ENCODE measurements at regions not wholly inside any gene's neighbourhood (a gene's known extent, or its start where the extent isn't known, plus 50 kb on each side); places are given as distances from the start of the nearest gene placed in this dataset.

DNA sequence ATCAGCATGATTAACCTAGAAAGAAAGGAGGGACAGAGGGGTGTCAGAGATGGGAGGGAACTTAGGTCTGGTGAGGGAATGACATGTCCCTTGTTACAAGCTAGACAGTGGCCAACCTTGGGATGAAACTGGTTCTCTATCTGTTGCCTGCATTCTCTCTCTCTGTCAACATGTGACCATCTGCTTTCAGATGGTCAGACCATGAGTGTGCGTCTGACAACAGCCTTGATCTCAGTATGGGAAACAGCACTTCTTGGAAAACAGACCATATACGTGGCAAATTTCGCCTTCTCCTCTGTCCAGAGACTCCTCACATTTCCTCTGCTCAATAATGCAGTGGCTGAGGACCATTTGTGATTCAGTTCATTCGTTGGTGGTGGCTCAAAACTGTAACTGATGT is 845.9 kb downstream of the TYW1 start:
- H3K9me3 Mint-ChIP-seq (ENCODE audit: unreplicated experiment): no peaks in the 10 kb centered on the region
- H3K4me1 Mint-ChIP-seq (ENCODE audit: low read depth, unreplicated experiment): peaks cover 6% of the 10 kb centered on the region
- H3K27me3 Mint-ChIP-seq (ENCODE audit: unreplicated experiment): peaks cover 5% of the 10 kb centered on the region
- TF ChIP-seq, protein P1, sequence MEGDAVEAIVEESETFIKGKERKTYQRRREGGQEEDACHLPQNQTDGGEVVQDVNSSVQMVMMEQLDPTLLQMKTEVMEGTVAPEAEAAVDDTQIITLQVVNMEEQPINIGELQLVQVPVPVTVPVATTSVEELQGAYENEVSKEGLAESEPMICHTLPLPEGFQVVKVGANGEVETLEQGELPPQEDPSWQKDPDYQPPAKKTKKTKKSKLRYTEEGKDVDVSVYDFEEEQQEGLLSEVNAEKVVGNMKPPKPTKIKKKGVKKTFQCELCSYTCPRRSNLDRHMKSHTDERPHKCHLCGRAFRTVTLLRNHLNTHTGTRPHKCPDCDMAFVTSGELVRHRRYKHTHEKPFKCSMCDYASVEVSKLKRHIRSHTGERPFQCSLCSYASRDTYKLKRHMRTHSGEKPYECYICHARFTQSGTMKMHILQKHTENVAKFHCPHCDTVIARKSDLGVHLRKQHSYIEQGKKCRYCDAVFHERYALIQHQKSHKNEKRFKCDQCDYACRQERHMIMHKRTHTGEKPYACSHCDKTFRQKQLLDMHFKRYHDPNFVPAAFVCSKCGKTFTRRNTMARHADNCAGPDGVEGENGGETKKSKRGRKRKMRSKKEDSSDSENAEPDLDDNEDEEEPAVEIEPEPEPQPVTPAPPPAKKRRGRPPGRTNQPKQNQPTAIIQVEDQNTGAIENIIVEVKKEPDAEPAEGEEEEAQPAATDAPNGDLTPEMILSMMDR (IDR thresholded peaks at IDR 0.05; ENCODE audit: partially characterized antibody, unreplicated experiment): no peak
- H3K27ac Mint-ChIP-seq (ENCODE audit: unreplicated experiment): no peak overlapping the region
- H3K4me3 Mint-ChIP-seq (ENCODE audit: unreplicated experiment): no peak overlapping the region
- DNase-seq: no peak
- H3K36me3 Mint-ChIP-seq (ENCODE audit: unreplicated experiment): no peaks in the 10 kb centered on the region

DNA sequence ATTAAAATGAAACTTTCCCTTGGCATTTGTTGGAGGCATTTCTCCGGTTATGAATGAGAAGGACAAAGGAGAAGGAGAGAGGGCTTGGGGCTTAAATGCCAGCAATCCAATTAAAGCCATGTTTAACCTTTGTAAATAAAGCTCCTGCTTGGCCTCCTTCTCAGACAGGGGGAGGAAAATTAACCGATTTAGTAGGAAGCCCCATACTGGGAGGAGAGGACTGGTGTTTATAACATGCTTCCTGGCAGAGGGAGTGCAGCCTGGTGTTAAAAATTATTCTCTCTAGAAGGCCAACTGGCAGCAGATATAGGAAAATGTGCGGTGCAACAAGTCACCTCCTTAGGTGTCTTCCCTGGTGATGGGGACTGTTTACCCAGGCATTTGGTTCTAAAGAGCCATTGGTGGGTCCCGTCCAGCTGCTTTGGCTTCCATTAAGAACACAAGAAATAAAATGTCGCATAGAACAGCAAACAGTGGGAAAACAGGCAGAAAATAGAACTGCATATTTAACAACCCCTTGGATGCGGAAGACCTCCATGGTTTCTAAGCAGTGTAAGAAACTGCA is 846.5 kb downstream of the TYW1 start:
- Mint-ChIP-seq H3K4me1 (ENCODE audit: low read depth, unreplicated experiment) (peaks cover 6% of the 10 kb centered on the region), H3K27me3 (ENCODE audit: unreplicated experiment) (peaks cover 5% of the 10 kb centered on the region), H3K4me3 (ENCODE audit: unreplicated experiment) (no peak overlapping the region), H3K27ac (ENCODE audit: unreplicated experiment) (no peak overlapping the region), H3K36me3 (ENCODE audit: unreplicated experiment) (no peaks in the 10 kb centered on the region), H3K9me3 (ENCODE audit: unreplicated experiment) (no peaks in the 10 kb centered on the region)
- DNase-seq: no peak
- TF ChIP-seq, protein P1 (IDR thresholded peaks at IDR 0.05; ENCODE audit: partially characterized antibody, unreplicated experiment): no peak

DNA sequence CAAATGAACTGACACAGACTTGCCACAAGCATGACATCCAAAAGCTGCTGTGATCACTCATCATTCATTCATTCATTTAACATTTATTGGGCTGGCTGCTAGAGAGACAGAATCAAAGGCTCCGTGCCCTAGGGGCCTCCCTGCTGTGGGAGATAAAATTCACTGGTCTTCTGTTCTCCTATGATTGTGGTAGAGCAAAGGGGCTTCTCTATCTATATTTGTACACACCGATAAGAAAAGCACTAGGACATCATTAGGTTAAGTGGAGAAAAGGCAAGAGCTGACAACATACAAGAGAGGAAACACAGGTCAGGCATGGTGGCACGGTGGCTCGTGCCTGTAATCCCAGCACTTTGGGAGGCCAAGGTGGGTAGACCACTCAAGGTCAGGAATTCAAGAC is 847.0 kb downstream of the TYW1 start:
- Mint-ChIP-seq H3K27ac (ENCODE audit: unreplicated experiment) (no peak overlapping the region), H3K36me3 (ENCODE audit: unreplicated experiment) (no peaks in the 10 kb centered on the region), H3K9me3 (ENCODE audit: unreplicated experiment) (no peaks in the 10 kb centered on the region), H3K27me3 (ENCODE audit: unreplicated experiment) (peaks cover 5% of the 10 kb centered on the region), H3K4me1 (ENCODE audit: low read depth, unreplicated experiment) (peaks cover 6% of the 10 kb centered on the region), H3K4me3 (ENCODE audit: unreplicated experiment) (no peak overlapping the region)
- DNase-seq: no peak
- TF ChIP-seq, protein P1 (IDR thresholded peaks at IDR 0.05; ENCODE audit: partially characterized antibody, unreplicated experiment): no peak

DNA sequence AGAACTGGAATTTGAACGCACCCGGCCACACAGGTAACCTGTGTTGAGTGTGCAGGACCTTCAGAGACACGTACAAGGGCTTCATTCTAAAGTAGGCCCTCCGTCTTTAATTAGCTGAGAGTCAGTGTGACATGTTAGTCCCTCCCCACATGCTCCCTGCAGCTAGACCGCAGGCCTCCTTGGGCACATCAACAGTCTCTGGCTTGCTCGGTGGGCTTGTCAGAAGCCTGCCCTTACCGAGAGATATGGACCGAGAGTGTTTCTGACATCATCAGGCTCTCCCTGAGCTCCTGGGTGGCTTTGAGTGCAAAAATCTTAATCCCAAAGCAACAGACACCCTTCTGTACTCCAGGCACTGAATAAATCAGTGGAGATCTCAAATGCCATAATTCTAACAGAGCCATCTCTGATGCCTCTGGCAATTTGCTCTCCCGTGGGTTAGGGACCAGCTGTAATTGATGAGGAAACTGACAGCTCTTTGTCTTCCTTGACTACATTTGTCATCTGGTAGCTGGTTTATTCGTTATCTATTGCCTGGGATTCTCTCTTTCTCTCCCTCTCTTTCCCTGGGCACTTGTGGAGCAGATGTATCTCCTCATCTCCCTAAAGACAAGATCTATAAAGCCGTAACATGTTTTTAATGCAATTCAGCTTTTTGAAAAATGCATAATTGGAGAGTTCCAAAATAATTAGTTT is 850.6 kb downstream of the TYW1 start:
- H3K27ac Mint-ChIP-seq (ENCODE audit: unreplicated experiment): peak overlapping the region; percentile 62
- H3K4me1 Mint-ChIP-seq (ENCODE audit: low read depth, unreplicated experiment): peaks cover 6% of the 10 kb centered on the region
- H3K4me3 Mint-ChIP-seq (ENCODE audit: unreplicated experiment): no peak overlapping the region
- H3K27me3 Mint-ChIP-seq (ENCODE audit: unreplicated experiment): peaks cover 5% of the 10 kb centered on the region
- DNase-seq: no peak
- no peaks in the 10 kb centered on the region for H3K36me3 Mint-ChIP-seq (ENCODE audit: unreplicated experiment)
- TF ChIP-seq, protein P1 (IDR thresholded peaks at IDR 0.05; ENCODE audit: partially characterized antibody, unreplicated experiment): no peak
- no peaks in the 10 kb centered on the region for H3K9me3 Mint-ChIP-seq (ENCODE audit: unreplicated experiment)
